ENCODE measurements at regions not wholly inside any gene's neighbourhood (a gene's known extent, or its start where the extent isn't known, plus 50 kb on each side); places are given as distances from the start of the nearest gene placed in this dataset.
"Not testable (repeated sequence)": the region's sequence is repeated elsewhere in the genome, so short reads cannot be mapped to it uniquely, and the experiment has no call there.

DNA sequence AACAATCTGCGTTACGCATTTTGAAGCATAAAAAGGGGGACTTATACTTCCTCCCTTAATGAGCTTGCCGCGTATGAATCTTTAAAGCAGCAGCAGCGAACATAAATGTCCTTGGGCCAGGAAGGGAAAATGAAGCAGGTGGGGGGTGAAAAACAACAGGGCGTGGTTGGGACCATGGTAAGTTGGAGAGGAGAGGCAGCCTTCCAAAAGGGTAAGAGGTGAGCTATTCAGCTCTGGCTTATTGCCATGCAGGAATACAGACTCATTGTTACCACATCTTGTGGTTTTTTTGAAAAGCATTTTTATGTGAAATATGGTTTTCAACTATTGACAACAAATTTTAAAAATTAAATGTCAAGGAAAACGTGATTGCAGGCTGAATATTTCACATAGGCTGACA, 710.7 kb upstream of the FAM241A start:
- H3K27ac ChIP-seq, result no peak overlapping the region
- TF ChIP-seq ZFX (IDR thresholded peaks at IDR 0.05; ENCODE audit: borderline replicate concordance), result no peak
- TF ChIP-seq, protein P1, sequence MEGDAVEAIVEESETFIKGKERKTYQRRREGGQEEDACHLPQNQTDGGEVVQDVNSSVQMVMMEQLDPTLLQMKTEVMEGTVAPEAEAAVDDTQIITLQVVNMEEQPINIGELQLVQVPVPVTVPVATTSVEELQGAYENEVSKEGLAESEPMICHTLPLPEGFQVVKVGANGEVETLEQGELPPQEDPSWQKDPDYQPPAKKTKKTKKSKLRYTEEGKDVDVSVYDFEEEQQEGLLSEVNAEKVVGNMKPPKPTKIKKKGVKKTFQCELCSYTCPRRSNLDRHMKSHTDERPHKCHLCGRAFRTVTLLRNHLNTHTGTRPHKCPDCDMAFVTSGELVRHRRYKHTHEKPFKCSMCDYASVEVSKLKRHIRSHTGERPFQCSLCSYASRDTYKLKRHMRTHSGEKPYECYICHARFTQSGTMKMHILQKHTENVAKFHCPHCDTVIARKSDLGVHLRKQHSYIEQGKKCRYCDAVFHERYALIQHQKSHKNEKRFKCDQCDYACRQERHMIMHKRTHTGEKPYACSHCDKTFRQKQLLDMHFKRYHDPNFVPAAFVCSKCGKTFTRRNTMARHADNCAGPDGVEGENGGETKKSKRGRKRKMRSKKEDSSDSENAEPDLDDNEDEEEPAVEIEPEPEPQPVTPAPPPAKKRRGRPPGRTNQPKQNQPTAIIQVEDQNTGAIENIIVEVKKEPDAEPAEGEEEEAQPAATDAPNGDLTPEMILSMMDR (IDR thresholded peaks at IDR 0.05), result no peak

DNA sequence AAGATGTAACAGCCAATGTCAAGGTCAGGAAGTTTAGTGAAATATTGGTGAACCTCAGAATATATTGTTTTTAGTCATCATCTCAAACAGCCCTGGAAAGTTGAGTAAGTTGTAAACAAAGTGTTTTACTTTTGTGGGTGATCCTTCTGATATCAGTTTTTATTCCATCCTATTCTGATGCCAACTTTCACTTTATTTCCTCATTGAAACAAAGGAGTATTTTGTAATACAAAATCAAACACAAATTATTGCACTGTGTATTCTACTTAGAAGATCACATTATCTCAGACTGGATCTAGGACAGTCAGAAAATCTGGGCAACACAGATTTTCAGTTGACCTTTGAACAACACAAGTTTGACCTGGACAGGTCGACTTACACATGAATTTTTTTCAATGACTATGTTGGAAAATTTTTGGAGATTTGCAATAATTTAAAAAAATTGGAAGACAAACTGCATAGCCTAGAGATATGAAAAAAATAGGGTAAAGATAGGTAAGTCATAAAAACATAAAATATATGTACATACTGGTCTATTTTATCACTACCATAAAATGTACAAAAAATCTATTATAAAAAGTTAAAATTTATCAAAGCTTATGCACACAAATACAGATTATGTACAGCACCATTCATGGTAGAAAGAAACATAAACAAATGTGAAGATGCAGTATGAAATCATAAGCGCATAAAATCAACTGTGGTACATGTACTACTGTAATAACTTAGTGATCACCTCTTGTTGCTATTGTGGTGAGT, 709.1 kb upstream of the FAM241A start:
- TF ChIP-seq ZFX (IDR thresholded peaks at IDR 0.05; ENCODE audit: borderline replicate concordance), result no peak
- TF ChIP-seq, protein P1 (IDR thresholded peaks at IDR 0.05), result no peak
- H3K27ac ChIP-seq, result no peak overlapping the region

DNA sequence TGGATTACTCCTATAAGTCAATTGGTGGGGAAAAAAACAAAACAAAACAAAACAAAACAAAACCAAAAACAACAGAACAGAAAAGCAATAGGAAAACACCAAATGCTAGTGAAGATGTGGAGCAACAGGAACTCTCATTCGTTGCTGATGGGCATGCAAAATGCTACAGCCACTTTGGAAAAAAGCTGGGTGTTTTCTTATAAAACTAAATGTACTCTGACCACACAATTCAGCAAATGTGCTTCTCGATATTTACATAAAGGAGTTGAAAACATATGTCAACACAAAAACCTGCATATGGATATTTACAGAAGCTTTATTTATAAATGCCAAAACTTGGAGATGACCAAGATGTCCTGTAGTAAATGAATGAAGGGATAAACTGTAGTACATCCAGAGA, 703.6 kb upstream of the FAM241A start:
- TF ChIP-seq, protein P1 (IDR thresholded peaks at IDR 0.05), result no peak
- TF ChIP-seq ZFX (IDR thresholded peaks at IDR 0.05; ENCODE audit: borderline replicate concordance), result no peak
- no peak overlapping the region for H3K27ac ChIP-seq

DNA sequence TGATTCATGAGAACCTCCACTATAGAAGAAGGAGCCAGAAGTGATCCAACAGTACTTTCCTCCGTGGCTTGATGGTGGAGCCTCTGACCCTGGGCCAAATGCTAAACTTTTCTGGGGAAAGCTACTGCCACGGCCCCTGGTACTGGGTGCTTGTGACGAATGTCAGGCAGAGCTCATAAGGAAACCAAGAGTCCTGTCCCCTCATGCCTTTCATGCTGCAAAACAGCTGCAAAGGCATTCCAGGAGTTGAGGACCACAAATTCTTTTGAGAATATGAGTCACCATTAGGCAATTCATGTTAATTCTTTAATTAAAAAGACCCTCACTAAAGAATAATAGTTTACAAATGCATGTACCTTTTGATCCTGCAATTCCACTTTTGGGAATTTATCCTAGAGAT, 700.4 kb upstream of the FAM241A start:
- not testable (repeated sequence) for H3K27ac ChIP-seq

DNA sequence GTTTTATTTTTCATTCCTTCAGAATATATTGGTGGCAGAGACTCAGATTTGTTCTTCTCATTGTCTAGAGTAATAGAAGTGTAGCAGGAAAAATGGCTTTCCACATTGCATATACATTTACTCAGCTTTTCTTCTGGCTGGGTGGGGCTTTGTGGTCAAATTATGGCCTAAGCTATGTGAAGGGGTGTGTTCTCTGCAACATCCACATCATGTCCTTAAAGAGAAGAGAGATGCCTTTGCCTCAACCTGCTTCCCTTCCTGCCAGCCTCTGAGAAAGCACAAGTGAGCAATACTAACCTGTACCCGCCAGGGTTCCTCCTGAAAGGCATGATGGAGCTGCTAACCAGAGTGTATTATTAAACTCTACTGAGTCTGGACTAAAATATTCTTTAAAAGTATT, 695.6 kb upstream of the FAM241A start:
- no peak overlapping the region for H3K27ac ChIP-seq
- TF ChIP-seq, protein P1 (IDR thresholded peaks at IDR 0.05), result no peak
- no peak for TF ChIP-seq ZFX (IDR thresholded peaks at IDR 0.05; ENCODE audit: borderline replicate concordance)

DNA sequence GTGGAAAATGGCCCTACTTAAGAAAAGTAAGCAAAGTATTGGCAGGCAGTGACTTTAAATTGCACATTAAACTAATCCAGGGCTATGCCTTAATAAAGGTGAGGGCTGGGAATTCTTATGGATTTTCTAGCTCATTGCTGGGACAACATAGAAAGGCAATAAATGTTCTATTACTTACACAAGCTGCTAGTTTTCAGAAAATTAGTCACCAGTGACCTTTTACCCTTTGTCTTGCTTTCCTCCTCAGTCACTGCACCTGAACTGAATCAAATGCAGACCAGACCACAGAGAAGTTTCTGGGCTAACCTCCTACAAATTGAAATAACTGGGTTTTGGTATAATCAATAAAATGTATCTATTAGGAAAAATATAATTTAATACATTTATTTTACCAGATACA, 694.4 kb upstream of the FAM241A start:
- no peak overlapping the region for H3K27ac ChIP-seq
- TF ChIP-seq, protein P1 (IDR thresholded peaks at IDR 0.05), result no peak
- no peak for TF ChIP-seq ZFX (IDR thresholded peaks at IDR 0.05; ENCODE audit: borderline replicate concordance)

DNA sequence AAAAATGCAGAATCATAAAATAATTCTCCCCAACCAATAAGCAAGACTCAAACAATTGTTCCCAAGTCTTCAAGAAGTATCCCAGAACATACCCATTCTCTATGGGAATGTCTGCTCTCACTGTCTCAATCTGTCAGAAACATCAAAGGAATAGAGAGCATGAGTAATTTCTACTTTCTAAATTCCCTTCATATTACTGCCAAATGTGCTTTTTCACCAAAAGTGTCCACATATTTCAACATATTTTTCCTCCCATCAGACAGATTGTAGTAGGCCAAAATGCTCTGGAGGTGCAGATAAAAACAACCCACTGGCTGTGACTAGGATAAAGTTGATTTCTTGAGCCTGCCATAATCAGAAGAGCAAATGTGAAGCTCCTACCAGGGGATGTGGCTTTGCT, 692.0 kb upstream of the FAM241A start:
- TF ChIP-seq, protein P1 (IDR thresholded peaks at IDR 0.05), result no peak
- no peak for TF ChIP-seq ZFX (IDR thresholded peaks at IDR 0.05; ENCODE audit: borderline replicate concordance)
- no peak overlapping the region for H3K27ac ChIP-seq

DNA sequence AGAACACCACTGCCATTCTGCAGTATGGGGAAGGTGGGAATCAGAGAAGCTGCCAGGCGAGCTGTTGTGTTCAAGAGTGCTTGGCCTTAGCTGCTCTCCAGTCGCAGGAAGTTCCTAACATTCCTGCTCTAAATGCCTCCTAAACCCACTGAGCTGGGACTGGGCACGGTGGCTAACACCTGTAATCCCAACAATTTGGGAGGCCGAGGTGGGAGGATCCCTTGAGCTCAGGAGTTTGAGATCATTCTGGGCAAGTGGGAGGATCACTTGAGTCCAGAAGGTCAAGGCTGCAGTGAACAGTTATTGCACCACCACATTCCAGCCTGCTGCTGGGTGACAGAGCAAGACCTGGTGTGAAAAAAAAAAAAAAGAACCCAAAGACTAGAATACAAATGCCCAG, 690.3 kb upstream of the FAM241A start:
- TF ChIP-seq ZFX (IDR thresholded peaks at IDR 0.05; ENCODE audit: borderline replicate concordance), result no peak
- TF ChIP-seq, protein P1 (IDR thresholded peaks at IDR 0.05), result no peak
- H3K27ac ChIP-seq, result no peak overlapping the region
